Keratinocyte (primary cell): ENCODE measurements at regions not wholly inside any gene's neighbourhood (a gene's known extent, or its start where the extent isn't known, plus 50 kb on each side); places are given as distances from the start of the nearest gene placed in this dataset.

Experiments used
- DNase-seq: peaks from one replicate; pipeline ENCODE4 v3.0.0-alpha.2; 2011; ENCODE audit warnings: low read depth, missing footprints, low spot score
- FAIRE-seq: peaks from 2 replicates; lab custom pipeline; 2011; peaks lifted over from hg19 to GRCh38; lab: Jason Lieb, UNC
- H2AFZ ChIP-seq: 2 replicates; pipeline ENCODE4 v1.6.0; 2012; ENCODE audit warnings: low read length, control low read depth, inconsistent platforms; ENCODE audit not compliant: control insufficient read depth
- H3K27ac ChIP-seq: 2 replicates; pipeline ENCODE4 v1.5.1; 2011; ENCODE audit warnings: low read length; ENCODE audit not compliant: control insufficient read depth, insufficient read depth
- H3K27me3 ChIP-seq: 3 replicates; pipeline ENCODE4 v1.6.0; 2011; ENCODE audit warnings: low read length; ENCODE audit not compliant: control insufficient read depth, insufficient read depth; ENCODE audit errors: extremely low read depth
- H3K36me3 ChIP-seq, 2 experiments: 2 replicates in 1 of 2; 3 replicates in 1 of 2; pipeline ENCODE4 v1.5.1; 2011; ENCODE audit warnings: low read length in 2 of 2, mild to moderate bottlenecking in 1 of 2; ENCODE audit not compliant: control insufficient read depth in 2 of 2, insufficient read depth in 2 of 2; ENCODE audit errors: extremely low read depth in 1 of 2
- H3K4me1 ChIP-seq: 3 replicates; pipeline ENCODE4 v1.5.1; 2011; ENCODE audit warnings: low read length; ENCODE audit not compliant: control insufficient read depth, insufficient read depth; ENCODE audit errors: extremely low read depth
- H3K4me2 ChIP-seq: 3 replicates; pipeline ENCODE4 v1.6.0; 2011; ENCODE audit warnings: low read depth, low read length; ENCODE audit not compliant: control insufficient read depth, insufficient read depth; ENCODE audit errors: extremely low read depth
- H3K4me3 ChIP-seq, 3 experiments: fragments of 200-600 bp in 1 of 3; sonication (generic) in 1 of 3; 2 replicates in 2 of 3; 3 replicates in 1 of 3; pipeline ENCODE4 v1.5.1; 2011 to 2016; ENCODE audit warnings: low read length in 3 of 3, mild to moderate bottlenecking in 3 of 3, control low read depth in 2 of 3, inconsistent platforms in 1 of 3, low read depth in 1 of 3, mixed read lengths in 1 of 3, mixed run types in 1 of 3, moderate library complexity in 1 of 3; ENCODE audit not compliant: control insufficient read depth in 2 of 3, insufficient read depth in 2 of 3; ENCODE audit errors: extremely low read depth in 1 of 3
- H3K79me2 ChIP-seq: 2 replicates; pipeline ENCODE4 v1.6.0; 2012; ENCODE audit warnings: low read length; ENCODE audit not compliant: control insufficient read depth, insufficient read depth
- H3K9ac ChIP-seq: 3 replicates; pipeline ENCODE4 v1.6.0; 2011; ENCODE audit warnings: low read length; ENCODE audit not compliant: control insufficient read depth, insufficient read depth; ENCODE audit errors: extremely low read depth
- H3K9me1 ChIP-seq: 3 replicates; pipeline ENCODE4 v1.6.0; 2011; ENCODE audit warnings: low read length; ENCODE audit not compliant: control insufficient read depth, insufficient read depth; ENCODE audit errors: extremely low read depth
- H3K9me3 ChIP-seq: 2 replicates; pipeline ENCODE4 v1.5.1; 2012; ENCODE audit warnings: low read depth, low read length; ENCODE audit not compliant: control insufficient read depth
- H4K20me1 ChIP-seq: 3 replicates; pipeline ENCODE4 v1.6.0; 2011; ENCODE audit warnings: low read length; ENCODE audit not compliant: control insufficient read depth, insufficient read depth; ENCODE audit errors: extremely low read depth
- EZH2 ChIP-seq: IDR thresholded peaks from one replicate; pipeline ENCODE4 v1.6.1; 2012; ENCODE audit warnings: inconsistent platforms, mild to moderate bottlenecking, low read length, moderate library complexity
- dilution Hi-C: fragments of 300-500 bp; cut with MboI; formaldehyde crosslinking; loops from one replicate; pipeline ENCODE4 v1.7.0; 2020; ENCODE audit warnings: low sequenced_read_pairs; ENCODE audit not compliant: extremely low pct_ligation_motif_present
- TF ChIP-seq, protein P1 (sequence below), 3 experiments: IDR thresholded peaks in 1 of 3; conservative IDR thresholded peaks in 1 of 3; optimal IDR thresholded peaks in 1 of 3; 2 replicates in 2 of 3; 3 replicates in 1 of 3; pipeline versions ENCODE3 to v1.5.1; 2011; ENCODE audit warnings: low read length in 3 of 3, mild to moderate bottlenecking in 3 of 3, moderate library complexity in 2 of 3, control low read depth in 1 of 3, inconsistent platforms in 1 of 3; ENCODE audit not compliant: insufficient read depth in 2 of 3; ENCODE audit errors: extremely low read depth in 1 of 3

DNA sequence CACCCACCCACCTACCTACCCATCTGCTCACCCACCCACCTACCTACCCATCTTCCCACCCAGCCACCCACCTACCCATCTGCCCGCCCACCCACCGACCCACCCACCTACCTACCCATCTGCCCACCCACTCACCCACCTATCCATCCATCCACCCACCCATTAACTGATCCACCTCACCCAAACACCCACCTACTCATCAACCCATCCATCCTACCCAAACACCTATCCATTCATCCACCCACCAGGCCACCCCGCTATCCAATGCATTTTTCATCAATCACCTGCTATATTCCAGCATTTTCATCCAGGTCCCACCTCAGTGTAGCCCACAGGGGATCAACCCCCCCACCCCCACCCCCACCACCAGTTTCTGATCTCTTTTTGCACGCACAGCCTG, 121.8 kb downstream of the GLI2 start:
- Histone ChIP-seq H3K4me3 (no peak overlapping the region), H3K4me2 (no peak overlapping the region), H3K79me2 (no peaks in the 10 kb centered on the region), H3K9me1 (no peaks in the 10 kb centered on the region), H3K4me1 (no peaks in the 10 kb centered on the region), H4K20me1 (no peaks in the 10 kb centered on the region), H3K9me3 (no peaks in the 10 kb centered on the region), H3K36me3 (no peaks in the 10 kb centered on the region), H2AFZ (no peak overlapping the region), H3K27ac (no peak overlapping the region), H3K27me3 (no peaks in the 10 kb centered on the region), H3K9ac (no peak overlapping the region)
- no peak for TF ChIP-seq EZH2
- TF ChIP-seq, protein P1, sequence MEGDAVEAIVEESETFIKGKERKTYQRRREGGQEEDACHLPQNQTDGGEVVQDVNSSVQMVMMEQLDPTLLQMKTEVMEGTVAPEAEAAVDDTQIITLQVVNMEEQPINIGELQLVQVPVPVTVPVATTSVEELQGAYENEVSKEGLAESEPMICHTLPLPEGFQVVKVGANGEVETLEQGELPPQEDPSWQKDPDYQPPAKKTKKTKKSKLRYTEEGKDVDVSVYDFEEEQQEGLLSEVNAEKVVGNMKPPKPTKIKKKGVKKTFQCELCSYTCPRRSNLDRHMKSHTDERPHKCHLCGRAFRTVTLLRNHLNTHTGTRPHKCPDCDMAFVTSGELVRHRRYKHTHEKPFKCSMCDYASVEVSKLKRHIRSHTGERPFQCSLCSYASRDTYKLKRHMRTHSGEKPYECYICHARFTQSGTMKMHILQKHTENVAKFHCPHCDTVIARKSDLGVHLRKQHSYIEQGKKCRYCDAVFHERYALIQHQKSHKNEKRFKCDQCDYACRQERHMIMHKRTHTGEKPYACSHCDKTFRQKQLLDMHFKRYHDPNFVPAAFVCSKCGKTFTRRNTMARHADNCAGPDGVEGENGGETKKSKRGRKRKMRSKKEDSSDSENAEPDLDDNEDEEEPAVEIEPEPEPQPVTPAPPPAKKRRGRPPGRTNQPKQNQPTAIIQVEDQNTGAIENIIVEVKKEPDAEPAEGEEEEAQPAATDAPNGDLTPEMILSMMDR (optimal IDR thresholded peaks at IDR 0.05 in 1 of 3, IDR thresholded peaks at IDR 0.05 in 1 of 3, conservative IDR thresholded peaks at IDR 0.05 in 1 of 3; ENCODE audit: extremely low read depth in 1 of 3, insufficient read depth in 2 of 3, low read length in 3 of 3): no peak
- dilution Hi-C loops: no loop called here
- DNase-seq (no peak), FAIRE-seq (no peak)

DNA sequence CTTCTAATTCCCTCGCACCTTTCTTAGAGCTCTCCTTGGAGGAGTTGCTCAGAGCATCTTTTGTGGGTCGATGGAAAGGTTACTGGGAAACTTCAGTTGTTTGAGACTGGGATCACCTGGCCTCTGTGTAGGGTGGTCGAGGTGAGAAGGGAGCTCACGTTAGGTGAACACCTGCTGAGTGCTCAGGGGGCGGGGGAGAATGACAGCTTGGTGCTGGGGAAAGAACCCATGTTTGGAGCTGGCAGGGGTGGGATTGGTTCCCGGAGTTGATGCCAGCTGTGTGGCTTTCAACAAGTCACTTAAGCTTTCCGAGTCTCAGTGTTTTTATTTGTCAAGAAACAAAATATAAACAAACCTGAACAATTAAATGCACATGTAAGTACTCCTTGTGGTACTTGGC, 122.3 kb downstream of the GLI2 start:
- peaks cover under 1% of the 10 kb centered on the region for H3K4me1 ChIP-seq

More for the DNA sequence above, 122.3 kb downstream of the GLI2 start:
- Histone ChIP-seq H4K20me1 (no peaks in the 10 kb centered on the region), H3K79me2 (no peaks in the 10 kb centered on the region), H3K27me3 (no peaks in the 10 kb centered on the region), H3K9me1 (no peaks in the 10 kb centered on the region), H3K9ac (no peak overlapping the region), H3K4me2 (no peak overlapping the region), H3K27ac (no peak overlapping the region), H2AFZ (no peak overlapping the region), H3K9me3 (no peaks in the 10 kb centered on the region), H3K36me3 (no peaks in the 10 kb centered on the region), H3K4me3 (no peak overlapping the region)
- dilution Hi-C loops: no loop called here
- TF ChIP-seq EZH2: no peak
- TF ChIP-seq, protein P1 (optimal IDR thresholded peaks at IDR 0.05 in 1 of 3, IDR thresholded peaks at IDR 0.05 in 1 of 3, conservative IDR thresholded peaks at IDR 0.05 in 1 of 3; ENCODE audit: extremely low read depth in 1 of 3, insufficient read depth in 2 of 3, low read length in 3 of 3): no peak
- DNase-seq (no peak), FAIRE-seq (no peak)
